GM12875 (cell line): ENCODE measurements at regions not wholly inside any gene's neighbourhood (a gene's known extent, or its start where the extent isn't known, plus 50 kb on each side); places are given as distances from the start of the nearest gene placed in this dataset.

Source experiments
- H3K4me3 ChIP-seq: one replicate; pipeline ENCODE4 v1.5.1; 2011; ENCODE audit warnings: low read depth, low read length, control low read depth
- CTCF ChIP-seq: IDR thresholded peaks from 2 replicates; pipeline ENCODE4 v1.5.1; 2011; ENCODE audit warnings: low read depth, mild to moderate bottlenecking, control low read depth, inconsistent platforms, low read length, moderate library complexity, borderline replicate concordance; ENCODE audit not compliant: insufficient read depth

- no peak for TF ChIP-seq CTCF
Measured at GRCh38 chr2:71814885-71815284, 332.8 kb downstream of the CYP26B1 start.

DNA sequence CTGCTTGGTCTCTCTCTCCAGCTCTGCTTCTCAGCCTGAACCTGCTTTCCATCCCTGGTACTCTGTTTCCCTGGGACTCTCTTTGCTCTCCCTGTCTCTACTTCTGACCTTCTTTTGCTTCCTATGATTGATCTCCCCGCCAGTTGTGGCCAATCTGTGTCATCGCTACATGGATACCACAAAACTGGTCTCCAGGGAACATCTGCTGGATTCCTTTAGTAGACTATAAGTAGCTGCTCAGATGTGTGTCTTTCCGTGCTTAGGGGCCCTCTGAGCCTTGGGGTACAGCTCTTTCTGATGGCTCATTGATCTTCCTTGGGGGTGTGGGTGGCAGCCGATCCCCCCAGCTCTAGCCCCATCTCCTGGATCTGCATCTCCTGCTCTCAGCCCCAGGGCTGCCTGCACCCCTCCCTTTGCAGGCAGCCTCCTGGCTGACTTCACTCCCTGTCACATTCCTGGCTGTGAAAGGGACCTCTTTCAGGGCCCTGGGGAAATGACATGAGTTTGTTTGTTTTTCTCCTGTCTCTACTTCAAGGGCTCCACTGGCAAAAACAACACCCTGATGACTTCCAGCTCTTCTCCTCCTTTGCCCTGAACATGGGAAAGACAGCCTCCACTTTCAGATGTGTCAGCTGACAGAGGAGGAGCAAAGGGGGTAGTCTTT, 333.7 kb downstream of the CYP26B1 start:
- H3K4me3 ChIP-seq: no peak overlapping the region
- no peak for TF ChIP-seq CTCF

More at GRCh38 chr2:71814885-71815284, 332.8 kb downstream of the CYP26B1 start:
- no peak overlapping the region for H3K4me3 ChIP-seq

GRCh38 chr2:71813315-71813714, 334.3 kb downstream of the CYP26B1 start:
- no peak overlapping the region for H3K4me3 ChIP-seq
- TF ChIP-seq CTCF: no peak

GRCh38 chr2:71812736-71813135, 334.9 kb downstream of the CYP26B1 start:
- TF ChIP-seq CTCF: no peak

GRCh38 chr2:71811726-71812125, 335.9 kb downstream of the CYP26B1 start:
- no peak for TF ChIP-seq CTCF
- H3K4me3 ChIP-seq: no peak overlapping the region

More at GRCh38 chr2:71812736-71813135, 334.9 kb downstream of the CYP26B1 start:
- H3K4me3 ChIP-seq: no peak overlapping the region

- TF ChIP-seq CTCF: no peak
- H3K4me3 ChIP-seq: no peak overlapping the region
Measured at GRCh38 chr2:71811157-71811556, 336.5 kb downstream of the CYP26B1 start.
